GM18502 (cell line): ENCODE measurements at regions not wholly inside any gene's neighbourhood (a gene's known extent, or its start where the extent isn't known, plus 50 kb on each side); places are given as distances from the start of the nearest gene placed in this dataset.

Source experiments
- ATAC-seq: cut with Tn5 transposase; IDR thresholded peaks from one replicate; pipeline ENCODE4 v1.9.1; 2021; ENCODE audit warnings: mild to moderate bottlenecking; ENCODE audit not compliant: unreplicated experiment, poor library complexity

GRCh38 chr4:138766332-138766731, 249.2 kb upstream of the NOCT start:
- no peak for ATAC-seq

GRCh38 chr4:138765442-138765841, 250.1 kb upstream of the NOCT start:
- ATAC-seq, result no peak

GRCh38 chr4:138761638-138762220, 253.9 kb upstream of the NOCT start:
- ATAC-seq, result no peak

GRCh38 chr4:138759554-138759902, 256.1 kb upstream of the NOCT start:
- ATAC-seq, result no peak

- no peak for ATAC-seq
These were observed 256.6 kb upstream of the NOCT start for GRCh38 chr4:138758876-138759553.

GRCh38 chr4:138758196-138758595, 257.4 kb upstream of the NOCT start:
- no peak for ATAC-seq

GRCh38 chr4:138757432-138757831, 258.1 kb upstream of the NOCT start:
- ATAC-seq, result no peak

GRCh38 chr4:138756519-138756918, 259.1 kb upstream of the NOCT start:
- ATAC-seq, result no peak

- ATAC-seq, result no peak
These were observed 264.3 kb upstream of the NOCT start for GRCh38 chr4:138751309-138751708.

- ATAC-seq, result no peak
These were observed 266.3 kb upstream of the NOCT start for GRCh38 chr4:138749303-138749702.

GRCh38 chr4:138741766-138742377, 273.7 kb upstream of the NOCT start:
- no peak for ATAC-seq

- no peak for ATAC-seq
These were observed 274.5 kb upstream of the NOCT start for GRCh38 chr4:138740816-138741745.

- no peak for ATAC-seq
These were observed 279.2 kb upstream of the NOCT start for GRCh38 chr4:138736362-138736761.

GRCh38 chr4:138734746-138735145, 280.8 kb upstream of the NOCT start:
- no peak for ATAC-seq

GRCh38 chr4:138728566-138728965, 287.0 kb upstream of the NOCT start:
- no peak for ATAC-seq

GRCh38 chr4:138727731-138728130, 287.9 kb upstream of the NOCT start:
- ATAC-seq, result no peak

- no peak for ATAC-seq
These were observed 291.1 kb upstream of the NOCT start for GRCh38 chr4:138724530-138724929.

- no peak for ATAC-seq
These were observed 298.8 kb upstream of the NOCT start for GRCh38 chr4:138716559-138717335.

GRCh38 chr4:138710297-138710696, 305.3 kb upstream of the NOCT start:
- ATAC-seq, result no peak

GRCh38 chr4:138709859-138710258, 305.7 kb upstream of the NOCT start:
- ATAC-seq, result no peak
